Right lobe of liver (tissue), 6 donors: ENCODE measurements at regions not wholly inside any gene's neighbourhood (a gene's known extent, or its start where the extent isn't known, plus 50 kb on each side); places are given as distances from the start of the nearest gene placed in this dataset.

Source experiments
- ATAC-seq, 4 donors: fragments of 200-7000 bp; cut with Tn5 transposase; one replicate each; pipeline ENCODE4 v1.9.1; 2020; ENCODE audit warnings: mild to moderate bottlenecking in 4 of 4, moderate library complexity in 4 of 4
- DNase-seq, 3 donors: peaks; one replicate each; pipeline ENCODE4 v3.0.0-alpha.2; 2020
- H3K27ac ChIP-seq, 3 donors: fragments of 200-600 bp; one replicate each; pipeline ENCODE4 v1.8.0; 2022
- H3K27me3 ChIP-seq, 2 donors: fragments of 200-600 bp; one replicate each; pipeline ENCODE4 v1.8.0; 2022
- H3K36me3 ChIP-seq, 4 donors: fragments of 200-600 bp; sonication (generic) in 1 of 4; one replicate each; pipeline versions ENCODE4 v1.5.1 to v1.8.0; 2017 to 2022; ENCODE audit warnings: control low read depth in 1 of 4
- H3K4me1 ChIP-seq, 4 donors: fragments of 200-600 bp; sonication (generic) in 1 of 4; one replicate each; pipeline versions ENCODE4 v1.5.1 to v1.8.0; 2017 to 2022; ENCODE audit warnings: control low read depth in 1 of 4
- H3K4me3 ChIP-seq, 3 donors: fragments of 200-600 bp; one replicate each; pipeline ENCODE4 v1.8.0; 2022
- H3K9me3 ChIP-seq, 4 donors: fragments of 200-600 bp; sonication (generic) in 1 of 4; one replicate each; pipeline versions ENCODE4 v1.5.1 to v1.8.0; 2017 to 2022; ENCODE audit warnings: control low read depth in 1 of 4
- POLR2A ChIP-seq: fragments of 450-650 bp; IDR thresholded peaks from one replicate; pipeline ENCODE4 v1.6.1; 2017; ENCODE audit warnings: antibody characterized with exemption, mild to moderate bottlenecking
- WGBS: methylation state at CpG from one replicate; pipeline ENCODE4 v1.1.6; 2018; ENCODE audit warnings: low coverage, low lambda C conversion rate; ENCODE audit not compliant: insufficient coverage; ENCODE audit errors: missing lambda C conversion rate; 5-methylcytosine and 5-hydroxymethylcytosine counted together
- intact Hi-C, 2 donors: fragments of 100-400 bp; cut with DNase I; formaldehyde crosslinking; loops; one replicate each; pipeline versions ENCODE4 v1.11.2 to v1.14.1; 2022
- TF ChIP-seq, protein P1 (sequence below), 4 donors: fragments of 200-600 bp in 3 of 4; fragments of 450-650 bp in 1 of 4; IDR thresholded peaks; one replicate each; pipeline versions ENCODE4 v1.5.1 to v1.8.0; 2016 to 2022; ENCODE audit warnings: antibody characterized with exemption in 4 of 4, mild to moderate bottlenecking in 2 of 4
- donor health status: DM: no; HTN: yes; CAD: no.
- donor health status: DM: no; HTN: no; CAD: no.
- donor health status: DM: no; HTN: no; CAD: no.
- donor health status: DM: no; HTN: yes; CAD: no.
- donor health status: DM: no; HTN: yes; CAD: no.

GRCh38 chr18:3384664-3385563 lies 65.1 kb upstream of the TGIF1 start:
- Histone ChIP-seq H3K27ac (peak overlapping the region in 2 of 3 donors; percentile 52 to 56), H3K4me3 (no peak overlapping the region), H3K4me1 (peaks cover 0 to 6% (median 0%) of the 10 kb centered on the region in 4 donors), H3K9me3 (no peaks in the 10 kb centered on the region), H3K36me3 (no peaks in the 10 kb centered on the region), H3K27me3 (no peaks in the 10 kb centered on the region)
- DNase-seq (peak in 1 of 3 donors; percentile 49), ATAC-seq (peak; percentile 82 to 85 (median 85))
- 45% methylated on average over 11 of the region's 11 CpGs for WGBS
- TF ChIP-seq, protein P1, sequence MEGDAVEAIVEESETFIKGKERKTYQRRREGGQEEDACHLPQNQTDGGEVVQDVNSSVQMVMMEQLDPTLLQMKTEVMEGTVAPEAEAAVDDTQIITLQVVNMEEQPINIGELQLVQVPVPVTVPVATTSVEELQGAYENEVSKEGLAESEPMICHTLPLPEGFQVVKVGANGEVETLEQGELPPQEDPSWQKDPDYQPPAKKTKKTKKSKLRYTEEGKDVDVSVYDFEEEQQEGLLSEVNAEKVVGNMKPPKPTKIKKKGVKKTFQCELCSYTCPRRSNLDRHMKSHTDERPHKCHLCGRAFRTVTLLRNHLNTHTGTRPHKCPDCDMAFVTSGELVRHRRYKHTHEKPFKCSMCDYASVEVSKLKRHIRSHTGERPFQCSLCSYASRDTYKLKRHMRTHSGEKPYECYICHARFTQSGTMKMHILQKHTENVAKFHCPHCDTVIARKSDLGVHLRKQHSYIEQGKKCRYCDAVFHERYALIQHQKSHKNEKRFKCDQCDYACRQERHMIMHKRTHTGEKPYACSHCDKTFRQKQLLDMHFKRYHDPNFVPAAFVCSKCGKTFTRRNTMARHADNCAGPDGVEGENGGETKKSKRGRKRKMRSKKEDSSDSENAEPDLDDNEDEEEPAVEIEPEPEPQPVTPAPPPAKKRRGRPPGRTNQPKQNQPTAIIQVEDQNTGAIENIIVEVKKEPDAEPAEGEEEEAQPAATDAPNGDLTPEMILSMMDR (IDR thresholded peaks at IDR 0.05): no peak
- TF ChIP-seq POLR2A: no peak
- intact Hi-C loops: no loop called here

- H3K4me1 ChIP-seq: peaks cover 0 to 6% (median 0%) of the 10 kb centered on the region in 4 donors
- DNase-seq (no peak), ATAC-seq (no peak)
- 89% methylated on average over 1 of the region's 1 CpG for WGBS
- H3K9me3 ChIP-seq: no peaks in the 10 kb centered on the region
- no peak overlapping the region for H3K4me3 ChIP-seq
- TF ChIP-seq, protein P1 (IDR thresholded peaks at IDR 0.05): no peak
- TF ChIP-seq POLR2A: no peak
- no peaks in the 10 kb centered on the region for H3K36me3 ChIP-seq
- no peak overlapping the region for H3K27ac ChIP-seq
- H3K27me3 ChIP-seq: no peaks in the 10 kb centered on the region
- intact Hi-C loops: no loop called here
Observed at GRCh38 chr18:3388323-3388722, 61.6 kb upstream of the TGIF1 start.

- ATAC-seq (no peak), DNase-seq (no peak)
- 52% methylated on average over 4 of the region's 4 CpGs for WGBS
- TF ChIP-seq, protein P1 (IDR thresholded peaks at IDR 0.05): no peak
- TF ChIP-seq POLR2A: no peak
- no peaks in the 10 kb centered on the region for H3K27me3 ChIP-seq
- peaks cover 0 to 6% (median 0%) of the 10 kb centered on the region in 4 donors for H3K4me1 ChIP-seq
- no peaks in the 10 kb centered on the region for H3K9me3 ChIP-seq
- intact Hi-C loops: no loop called here
- H3K27ac ChIP-seq: no peak overlapping the region
- H3K4me3 ChIP-seq: no peak overlapping the region
- no peaks in the 10 kb centered on the region for H3K36me3 ChIP-seq
Observed at GRCh38 chr18:3388980-3389379, 61.0 kb upstream of the TGIF1 start.

- DNase-seq (no peak), ATAC-seq (no peak)
- H3K27me3 ChIP-seq: no peaks in the 10 kb centered on the region
- no peaks in the 10 kb centered on the region for H3K9me3 ChIP-seq
- intact Hi-C loops: no loop called here
- 70% methylated on average over 2 of the region's 3 CpGs for WGBS
- no peak overlapping the region for H3K27ac ChIP-seq
- TF ChIP-seq POLR2A: no peak
- TF ChIP-seq, protein P1 (IDR thresholded peaks at IDR 0.05): no peak
- H3K4me3 ChIP-seq: no peak overlapping the region
- H3K36me3 ChIP-seq: no peaks in the 10 kb centered on the region
- H3K4me1 ChIP-seq: no peaks in the 10 kb centered on the region
Observed at GRCh38 chr18:3389977-3390376, 60.0 kb upstream of the TGIF1 start.
